NCI-H524 (cell line): ENCODE measurements at regions not wholly inside any gene's neighbourhood (a gene's known extent, or its start where the extent isn't known, plus 50 kb on each side); places are given as distances from the start of the nearest gene placed in this dataset.
A peak's percentile ranks its signal among the peaks of the same experiment; 100 is the strongest.
"Not testable (repeated sequence)": the region's sequence is repeated elsewhere in the genome, so short reads cannot be mapped to it uniquely, and the experiment has no call there.

ENCODE experiments used
- DNase-seq, 2 experiments: peaks; one replicate each; lab custom pipeline; 2025; lab: John Stamatoyannopoulos, UW

- peak in 1 of 2 experiments; percentile 18 for DNase-seq
These were observed 156.8 kb upstream of the STS start for GRCh38 chrX:6990552-6991193.

- no peak for DNase-seq
These were observed 157.7 kb upstream of the STS start for GRCh38 chrX:6989858-6990257.

- DNase-seq = peak in 1 of 2 experiments; percentile 37
These were observed 158.8 kb upstream of the STS start for GRCh38 chrX:6988694-6989093.

- DNase-seq = no peak
These were observed 160.6 kb upstream of the STS start for GRCh38 chrX:6986915-6987314.

- no peak for DNase-seq
These were observed 162.0 kb upstream of the STS start for GRCh38 chrX:6985537-6985936.

GRCh38 chrX:6983207-6983955, 164.1 kb upstream of the STS start:
- DNase-seq = no peak

GRCh38 chrX:6981718-6982406, 165.7 kb upstream of the STS start:
- no peak for DNase-seq

GRCh38 chrX:6980981-6981380, 166.5 kb upstream of the STS start:
- no peak for DNase-seq

GRCh38 chrX:6968231-6968630, 179.3 kb upstream of the STS start:
- DNase-seq = no peak

- DNase-seq = no peak
These were observed 181.8 kb upstream of the STS start for GRCh38 chrX:6965729-6966128.

- no peak for DNase-seq
These were observed 185.5 kb upstream of the STS start for GRCh38 chrX:6962006-6962355.

GRCh38 chrX:6961286-6962005, 186.1 kb upstream of the STS start:
- no peak for DNase-seq

- no peak for DNase-seq
These were observed 188.5 kb upstream of the STS start for GRCh38 chrX:6959006-6959405.

GRCh38 chrX:6954836-6955235, 192.7 kb upstream of the STS start:
- DNase-seq = no peak

GRCh38 chrX:6946168-6946567, 201.3 kb upstream of the STS start:
- no peak for DNase-seq

- no peak for DNase-seq
These were observed 206.5 kb upstream of the STS start for GRCh38 chrX:6941041-6941440.

GRCh38 chrX:6932942-6933341, 214.6 kb upstream of the STS start:
- DNase-seq = not testable (repeated sequence)

GRCh38 chrX:6930307-6930849, 217.1 kb upstream of the STS start:
- no peak for DNase-seq

- DNase-seq = no peak
These were observed 223.0 kb upstream of the STS start for GRCh38 chrX:6924443-6925077.

- DNase-seq = no peak
These were observed 229.8 kb upstream of the STS start for GRCh38 chrX:6917666-6918065.

GRCh38 chrX:6910218-6910617, 237.3 kb upstream of the STS start:
- DNase-seq = no peak

- DNase-seq = no peak
These were observed 238.1 kb upstream of the STS start for GRCh38 chrX:6909396-6909795.
